ENCODE measurements at regions not wholly inside any gene's neighbourhood (a gene's known extent, or its start where the extent isn't known, plus 50 kb on each side); places are given as distances from the start of the nearest gene placed in this dataset.

DNA sequence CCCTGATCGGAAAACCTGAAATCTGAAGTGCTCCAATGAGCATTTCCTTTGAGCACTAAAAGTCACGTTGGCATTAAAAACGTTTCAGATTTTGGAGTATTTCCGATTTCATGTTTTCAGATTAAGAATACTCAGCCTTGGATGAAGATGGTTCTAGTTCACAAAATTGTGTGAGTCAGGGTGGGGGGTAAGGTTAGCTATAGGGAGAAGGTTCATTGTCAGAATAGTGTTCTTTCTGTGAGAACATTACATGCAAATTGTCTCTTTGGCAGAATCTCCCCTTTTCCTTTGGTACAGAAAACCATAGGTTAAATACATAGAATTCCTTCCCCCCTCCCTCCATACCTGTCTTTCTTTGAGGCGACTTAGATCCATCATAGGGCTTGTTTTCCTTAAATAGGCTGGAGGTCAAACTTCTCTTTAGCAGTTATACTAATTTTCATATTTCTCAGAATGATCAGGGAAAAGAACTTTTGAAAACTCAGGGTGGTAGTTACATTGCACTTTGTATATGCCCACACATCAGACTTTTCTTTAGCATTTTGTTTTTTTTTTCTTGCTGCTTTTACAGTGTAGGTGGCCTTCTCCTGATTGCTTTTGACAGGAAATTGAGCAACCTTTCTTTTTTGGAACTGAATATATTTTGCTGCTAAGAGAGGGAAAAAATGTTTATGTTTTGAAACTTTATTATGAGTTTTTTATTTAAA lies 503.5 kb downstream of the PCNX1 start:
- H3K4me3 Mint-ChIP-seq: no peak overlapping the region
- no peak overlapping the region for H3K27ac Mint-ChIP-seq
- TF ChIP-seq, protein P1, sequence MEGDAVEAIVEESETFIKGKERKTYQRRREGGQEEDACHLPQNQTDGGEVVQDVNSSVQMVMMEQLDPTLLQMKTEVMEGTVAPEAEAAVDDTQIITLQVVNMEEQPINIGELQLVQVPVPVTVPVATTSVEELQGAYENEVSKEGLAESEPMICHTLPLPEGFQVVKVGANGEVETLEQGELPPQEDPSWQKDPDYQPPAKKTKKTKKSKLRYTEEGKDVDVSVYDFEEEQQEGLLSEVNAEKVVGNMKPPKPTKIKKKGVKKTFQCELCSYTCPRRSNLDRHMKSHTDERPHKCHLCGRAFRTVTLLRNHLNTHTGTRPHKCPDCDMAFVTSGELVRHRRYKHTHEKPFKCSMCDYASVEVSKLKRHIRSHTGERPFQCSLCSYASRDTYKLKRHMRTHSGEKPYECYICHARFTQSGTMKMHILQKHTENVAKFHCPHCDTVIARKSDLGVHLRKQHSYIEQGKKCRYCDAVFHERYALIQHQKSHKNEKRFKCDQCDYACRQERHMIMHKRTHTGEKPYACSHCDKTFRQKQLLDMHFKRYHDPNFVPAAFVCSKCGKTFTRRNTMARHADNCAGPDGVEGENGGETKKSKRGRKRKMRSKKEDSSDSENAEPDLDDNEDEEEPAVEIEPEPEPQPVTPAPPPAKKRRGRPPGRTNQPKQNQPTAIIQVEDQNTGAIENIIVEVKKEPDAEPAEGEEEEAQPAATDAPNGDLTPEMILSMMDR (conservative IDR thresholded peaks at IDR 0.05): no peak
- peaks cover 21% of the 10 kb centered on the region for H3K4me1 Mint-ChIP-seq (ENCODE audit: unreplicated experiment)
- H3K36me3 Mint-ChIP-seq: peaks cover 7% of the 10 kb centered on the region
- H3K27me3 Mint-ChIP-seq: no peaks in the 10 kb centered on the region
- DNase-seq (ENCODE audit: extremely low spot score, unreplicated experiment): no peak
- peaks cover 8% of the 10 kb centered on the region for H3K9me3 Mint-ChIP-seq

DNA sequence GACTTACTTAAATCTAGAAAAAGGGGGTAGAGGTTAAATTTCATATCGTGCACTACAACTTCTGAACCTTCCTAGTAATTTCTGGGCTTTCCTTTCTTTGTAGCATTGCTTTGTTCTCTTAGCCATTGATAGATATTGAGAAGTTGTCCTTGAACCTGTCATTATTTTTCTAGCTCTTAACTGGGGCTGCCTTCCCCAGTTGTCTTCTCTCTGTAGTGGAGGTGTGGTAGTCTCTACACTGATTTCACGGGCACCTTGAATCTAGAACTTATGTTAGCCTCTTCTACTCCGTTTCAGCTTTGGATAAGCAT lies 504.0 kb downstream of the PCNX1 start:
- H3K27ac Mint-ChIP-seq: no peak overlapping the region
- peaks cover 4% of the 10 kb centered on the region for H3K9me3 Mint-ChIP-seq
- TF ChIP-seq, protein P1 (conservative IDR thresholded peaks at IDR 0.05): no peak

DNA sequence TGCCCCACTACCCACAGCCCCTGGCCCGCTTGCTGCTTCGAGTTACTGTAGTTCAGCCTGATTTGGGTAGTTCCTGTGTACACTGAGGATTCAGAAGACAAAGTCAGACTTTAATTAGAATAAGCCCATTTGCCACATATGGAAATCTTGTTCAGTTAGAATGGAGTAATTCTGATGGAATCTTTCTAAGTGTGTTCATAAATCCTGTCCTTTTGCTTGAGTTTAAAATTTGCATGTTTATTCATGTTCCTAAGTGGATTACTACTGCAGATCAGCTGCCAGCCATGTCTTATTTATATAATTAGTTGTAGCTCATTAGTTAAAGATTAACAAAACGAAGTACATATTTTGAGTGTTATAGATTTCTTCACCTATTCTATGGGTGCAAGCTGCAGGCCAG lies 504.5 kb downstream of the PCNX1 start:
- H3K4me1 Mint-ChIP-seq (ENCODE audit: unreplicated experiment): peaks cover 21% of the 10 kb centered on the region
- TF ChIP-seq, protein P1 (conservative IDR thresholded peaks at IDR 0.05): no peak
- no peak overlapping the region for H3K27ac Mint-ChIP-seq
- no peaks in the 10 kb centered on the region for H3K27me3 Mint-ChIP-seq
- no peak for DNase-seq (ENCODE audit: extremely low spot score, unreplicated experiment)
- H3K9me3 Mint-ChIP-seq: peaks cover 4% of the 10 kb centered on the region
- no peak overlapping the region for H3K4me3 Mint-ChIP-seq
- peaks cover 4% of the 10 kb centered on the region for H3K36me3 Mint-ChIP-seq

More for the DNA sequence above, 504.0 kb downstream of the PCNX1 start:
- Mint-ChIP-seq H3K36me3 (peaks cover 4% of the 10 kb centered on the region), H3K4me1 (ENCODE audit: unreplicated experiment) (peaks cover 21% of the 10 kb centered on the region), H3K4me3 (no peak overlapping the region), H3K27me3 (no peaks in the 10 kb centered on the region)
- DNase-seq (ENCODE audit: extremely low spot score, unreplicated experiment): no peak

DNA sequence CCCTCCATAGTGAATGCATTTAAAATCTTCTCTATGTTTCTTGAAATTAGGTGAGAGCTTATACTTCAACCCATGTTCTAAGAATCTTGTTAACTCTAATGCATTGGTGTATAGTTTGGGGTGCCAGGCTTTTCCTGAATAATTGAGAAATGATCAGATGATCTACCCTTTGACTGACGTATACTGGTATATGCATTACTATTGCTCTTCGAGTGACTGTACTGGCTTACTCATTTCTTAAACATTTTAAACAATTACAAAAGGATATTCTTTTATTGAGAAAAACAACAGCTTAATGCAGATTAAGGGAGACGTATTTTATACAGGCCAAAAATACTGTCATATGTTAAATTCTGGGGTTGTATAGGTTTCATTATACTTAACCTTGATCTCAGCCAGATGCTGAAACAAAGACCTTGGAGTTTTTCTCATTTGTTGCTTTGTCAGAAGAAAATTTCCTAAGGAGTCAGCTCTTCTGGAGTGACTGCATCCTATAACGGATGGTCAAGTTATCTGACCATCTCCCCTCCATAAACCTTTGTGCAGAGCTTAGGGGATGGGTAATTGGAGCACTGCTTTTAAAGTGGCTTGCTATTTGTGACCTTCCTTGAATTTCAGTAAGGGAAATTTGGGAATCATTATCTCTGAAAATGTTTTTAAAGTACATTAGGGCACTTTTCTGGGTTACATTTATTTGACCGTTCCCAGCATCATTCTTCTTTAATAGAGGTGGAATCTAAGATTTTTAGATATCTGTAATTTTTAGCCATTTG lies 507.6 kb downstream of the PCNX1 start:
- Mint-ChIP-seq H3K27ac (no peak overlapping the region), H3K9me3 (peaks cover 4% of the 10 kb centered on the region), H3K36me3 (peaks cover 4% of the 10 kb centered on the region), H3K4me1 (ENCODE audit: unreplicated experiment) (peaks cover 16% of the 10 kb centered on the region), H3K4me3 (no peak overlapping the region), H3K27me3 (no peaks in the 10 kb centered on the region)
- TF ChIP-seq, protein P1 (conservative IDR thresholded peaks at IDR 0.05): no peak
- DNase-seq (ENCODE audit: extremely low spot score, unreplicated experiment): no peak

DNA sequence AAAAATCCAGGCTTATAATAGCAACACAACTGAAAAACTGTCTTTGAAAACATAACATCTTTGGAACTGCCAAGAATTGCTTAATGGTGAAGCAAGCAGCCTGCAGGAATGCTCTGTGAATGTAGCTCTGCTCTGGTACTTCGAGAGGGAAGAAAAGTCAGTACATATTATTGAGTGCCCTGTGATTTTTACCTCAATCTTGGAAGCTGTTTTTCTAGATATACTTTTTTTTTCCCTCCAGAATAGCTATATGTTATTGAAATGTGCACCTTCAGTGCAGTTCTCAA lies 508.1 kb downstream of the PCNX1 start:
- Mint-ChIP-seq H3K27ac (no peak overlapping the region), H3K36me3 (peaks cover 4% of the 10 kb centered on the region), H3K4me3 (no peak overlapping the region), H3K27me3 (no peaks in the 10 kb centered on the region), H3K9me3 (peaks cover 4% of the 10 kb centered on the region), H3K4me1 (ENCODE audit: unreplicated experiment) (peaks cover 16% of the 10 kb centered on the region)
- DNase-seq (ENCODE audit: extremely low spot score, unreplicated experiment): no peak
- TF ChIP-seq, protein P1 (conservative IDR thresholded peaks at IDR 0.05): no peak

All from type B pancreatic cell (in vitro differentiated cells).